ENCODE measurements at regions not wholly inside any gene's neighbourhood (a gene's known extent, or its start where the extent isn't known, plus 50 kb on each side); places are given as distances from the start of the nearest gene placed in this dataset.
A peak's percentile ranks its signal among the peaks of the same experiment; 100 is the strongest.

DNA sequence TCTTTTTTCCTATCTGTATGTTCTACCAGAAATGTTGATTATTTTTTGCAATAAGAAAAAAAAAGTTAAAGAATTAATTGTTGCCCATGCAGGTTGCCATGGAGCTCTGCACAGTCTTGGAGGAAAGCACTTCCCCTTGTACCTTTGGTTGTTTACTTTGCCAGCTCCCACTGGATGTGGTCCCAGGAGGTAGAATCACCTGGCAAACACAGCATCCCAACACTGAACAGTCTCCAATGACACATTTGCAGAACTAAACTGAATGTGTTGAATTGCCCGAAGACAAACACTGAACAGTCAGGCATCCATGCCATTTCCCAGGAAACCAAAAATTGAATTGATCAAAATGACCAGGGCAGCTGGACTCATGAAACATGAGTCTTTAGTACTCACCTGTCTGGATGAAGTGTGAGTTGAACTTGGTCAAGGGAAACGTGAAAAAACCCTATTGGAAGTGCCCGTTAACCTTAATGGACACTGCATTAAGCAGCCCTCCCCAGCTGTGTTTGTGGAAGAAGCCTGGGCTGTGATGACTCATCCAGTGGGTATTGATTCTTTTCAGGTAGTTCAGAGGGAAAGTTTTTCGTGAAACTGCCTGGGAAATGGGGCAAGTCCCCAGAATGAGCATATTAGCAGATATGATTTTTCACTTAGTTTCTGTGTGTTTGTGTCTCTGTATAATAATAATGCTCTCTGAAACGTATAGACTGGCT is 284.7 kb upstream of the STT3B start:
- no peak for DNase-seq (ENCODE audit: low read depth in 2 of 2)

DNA sequence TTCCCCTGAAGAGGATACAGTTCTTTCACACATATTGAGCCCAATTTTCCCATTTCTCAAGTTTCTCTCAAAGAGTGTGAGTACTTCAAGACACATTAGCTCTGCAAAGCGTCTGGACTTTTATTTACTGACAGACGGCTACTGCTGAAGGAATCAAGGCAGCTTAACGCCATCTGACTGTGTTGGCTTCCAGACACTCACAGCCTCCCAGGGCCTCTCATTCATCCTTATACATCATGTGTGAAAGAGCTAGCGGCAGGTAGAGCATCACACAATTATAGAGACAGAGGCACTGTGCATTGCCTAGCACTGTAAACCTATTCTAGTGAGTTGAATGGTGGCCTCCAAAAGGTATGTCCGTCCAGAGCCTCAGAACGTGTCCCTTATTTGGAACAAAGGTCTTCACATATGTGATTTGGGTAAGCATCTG is 284.1 kb upstream of the STT3B start:
- no peak for DNase-seq (ENCODE audit: low read depth in 2 of 2)

DNA sequence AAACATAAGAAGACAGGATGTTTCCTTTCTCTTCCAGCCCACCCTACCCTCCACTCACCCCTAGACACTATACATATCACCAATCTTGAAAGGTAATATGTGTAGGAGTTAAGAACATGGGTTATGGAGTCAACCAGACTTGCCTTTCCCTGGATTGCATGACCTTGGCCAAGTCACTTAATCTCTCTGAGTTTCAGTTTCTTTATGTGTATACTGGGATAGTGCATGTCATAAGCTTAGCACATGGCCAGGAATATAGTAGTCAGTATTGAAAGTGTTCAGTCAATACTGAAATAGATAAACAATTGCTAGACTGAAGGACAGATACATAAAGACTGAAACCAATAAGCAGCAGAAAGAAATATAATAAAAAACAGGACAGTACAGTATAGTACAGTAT is 283.2 kb upstream of the STT3B start:
- DNase-seq (ENCODE audit: low read depth in 2 of 2) = no peak

DNA sequence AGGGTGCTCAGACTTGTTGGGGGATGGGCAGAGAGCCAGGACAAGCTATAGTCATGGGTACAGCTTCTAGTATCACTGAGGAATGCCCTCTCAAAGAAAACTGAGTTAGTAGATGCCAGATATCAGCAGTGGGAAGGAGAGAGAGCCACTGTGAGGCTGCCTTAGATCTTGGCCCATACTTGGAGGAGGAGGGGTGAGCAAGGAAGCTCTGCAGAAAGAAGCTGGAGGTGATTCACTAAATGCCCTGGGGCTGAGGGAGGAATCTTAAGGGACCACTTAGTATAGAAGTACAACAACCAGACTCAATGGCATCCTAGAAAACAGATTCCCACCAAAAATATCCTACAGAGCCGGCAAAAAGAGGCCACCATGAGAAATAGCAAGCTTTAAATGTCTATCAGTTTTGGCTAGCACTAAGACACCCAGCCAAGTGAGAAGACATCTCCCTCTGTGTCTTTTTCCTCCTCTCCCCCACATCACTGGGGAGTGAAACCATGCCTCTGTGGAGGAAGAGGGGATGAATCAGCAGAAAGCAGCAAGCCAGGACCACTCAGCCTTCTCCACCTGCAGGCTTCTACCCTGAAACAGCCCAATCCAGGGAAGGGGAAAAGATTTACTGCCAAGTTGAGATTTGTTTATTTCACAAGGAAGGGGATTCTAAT is 282.5 kb upstream of the STT3B start:
- no peak for DNase-seq (ENCODE audit: low read depth in 2 of 2)

DNA sequence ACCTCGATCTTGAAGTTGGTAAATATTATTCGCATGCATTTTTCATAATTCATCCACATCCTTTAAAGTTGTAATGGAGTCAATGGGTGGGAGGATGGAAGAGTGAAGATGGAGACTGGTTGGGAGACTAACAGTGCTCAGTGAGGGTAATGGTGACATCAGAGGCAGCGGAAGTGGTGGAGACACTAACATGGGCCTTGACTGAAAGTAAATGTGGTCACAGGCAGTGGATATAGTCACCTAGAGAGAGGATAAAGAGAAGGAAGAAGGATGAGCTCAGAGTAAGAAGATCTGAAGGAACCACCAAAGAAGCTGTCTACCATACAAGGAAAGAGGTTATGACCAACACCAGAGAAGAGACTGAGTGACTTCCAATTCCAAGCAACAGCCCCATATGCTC is 281.6 kb upstream of the STT3B start:
- DNase-seq (ENCODE audit: low read depth in 2 of 2) = no peak

DNA sequence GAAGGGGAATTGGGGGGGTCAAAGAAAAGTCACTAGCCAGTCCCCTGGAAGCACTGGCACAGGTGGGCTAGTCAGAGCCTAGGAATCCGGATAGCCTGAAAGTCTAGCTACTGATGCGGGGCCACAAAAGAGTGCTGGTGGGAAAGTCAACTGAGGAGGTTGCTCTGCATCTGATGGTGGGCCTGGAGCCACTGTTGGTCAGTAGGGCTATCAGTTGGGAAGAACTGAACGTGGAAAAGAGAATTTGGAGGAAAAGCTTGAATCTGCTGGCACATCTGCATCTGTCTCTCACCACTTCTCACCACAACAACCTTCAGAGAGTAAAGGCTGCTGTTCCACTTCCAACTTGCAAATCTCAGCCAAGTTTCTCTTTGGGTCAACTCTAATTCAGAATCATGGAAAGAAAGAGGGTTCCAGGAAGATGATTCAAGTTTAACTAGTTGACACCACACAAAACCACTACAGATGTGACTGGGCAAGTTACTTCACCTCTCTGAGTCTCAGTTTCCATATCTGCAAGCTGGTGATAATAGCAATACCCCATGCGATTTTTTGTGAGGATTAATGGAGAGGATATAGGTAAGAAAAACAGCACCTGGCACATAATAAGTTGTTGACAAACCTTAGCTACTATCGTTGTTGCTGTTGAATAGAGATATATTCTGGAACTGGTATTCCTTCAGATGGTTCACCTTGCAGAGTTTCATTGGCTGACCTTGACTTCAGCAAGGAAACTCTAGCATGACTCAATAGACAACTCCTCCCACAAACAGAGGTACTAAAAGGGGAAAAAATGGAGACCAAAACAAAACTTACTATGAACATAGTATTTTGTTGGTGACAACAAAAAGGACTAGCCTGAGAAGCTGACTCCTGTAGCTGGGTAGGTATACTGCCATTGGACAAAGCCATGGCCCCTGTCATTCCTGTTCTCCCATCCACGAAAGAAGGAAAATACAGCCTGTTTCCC is 280.2 kb upstream of the STT3B start:
- DNase-seq (ENCODE audit: low read depth in 2 of 2) = no peak

DNA sequence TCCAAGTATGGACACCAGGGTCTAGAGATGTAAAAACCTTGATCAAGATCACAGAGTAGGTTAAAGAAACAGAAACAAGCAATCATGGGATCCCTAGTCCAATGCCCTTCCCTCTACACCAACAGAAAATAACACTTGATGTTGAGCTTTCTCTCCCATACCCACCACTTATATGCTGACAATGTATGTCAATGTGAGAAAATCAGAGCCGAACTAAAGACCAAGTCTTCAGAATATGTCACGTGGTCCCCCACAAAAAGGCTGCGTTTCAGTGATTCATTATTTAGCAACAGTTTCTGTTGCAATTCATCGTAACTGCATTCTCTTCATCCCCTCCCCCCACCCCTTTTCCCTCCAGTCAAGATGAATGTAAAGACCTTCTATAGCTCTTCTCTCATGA is 278.9 kb upstream of the STT3B start:
- no peak for DNase-seq (ENCODE audit: low read depth in 2 of 2)

DNA sequence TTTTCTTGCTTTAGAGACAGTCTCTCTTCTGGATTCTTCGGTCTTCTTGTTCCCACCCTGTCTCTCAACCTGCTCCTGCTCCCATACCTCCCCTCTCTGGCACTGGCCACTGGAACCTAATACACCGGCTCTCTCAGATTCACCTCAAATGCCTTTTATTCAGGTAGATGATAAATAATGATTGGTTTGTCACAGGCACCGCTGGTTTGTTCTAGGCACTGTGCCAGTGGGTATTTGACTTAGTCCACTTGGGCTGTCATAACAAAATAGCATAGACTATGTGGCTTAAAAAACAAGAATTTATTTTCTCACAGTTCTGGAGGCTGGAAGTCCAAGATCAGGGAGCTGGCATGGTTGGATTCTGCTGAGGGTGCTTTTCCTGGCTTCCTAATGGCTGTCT is 278.2 kb upstream of the STT3B start:
- no peak for DNase-seq (ENCODE audit: low read depth in 2 of 2)

DNA sequence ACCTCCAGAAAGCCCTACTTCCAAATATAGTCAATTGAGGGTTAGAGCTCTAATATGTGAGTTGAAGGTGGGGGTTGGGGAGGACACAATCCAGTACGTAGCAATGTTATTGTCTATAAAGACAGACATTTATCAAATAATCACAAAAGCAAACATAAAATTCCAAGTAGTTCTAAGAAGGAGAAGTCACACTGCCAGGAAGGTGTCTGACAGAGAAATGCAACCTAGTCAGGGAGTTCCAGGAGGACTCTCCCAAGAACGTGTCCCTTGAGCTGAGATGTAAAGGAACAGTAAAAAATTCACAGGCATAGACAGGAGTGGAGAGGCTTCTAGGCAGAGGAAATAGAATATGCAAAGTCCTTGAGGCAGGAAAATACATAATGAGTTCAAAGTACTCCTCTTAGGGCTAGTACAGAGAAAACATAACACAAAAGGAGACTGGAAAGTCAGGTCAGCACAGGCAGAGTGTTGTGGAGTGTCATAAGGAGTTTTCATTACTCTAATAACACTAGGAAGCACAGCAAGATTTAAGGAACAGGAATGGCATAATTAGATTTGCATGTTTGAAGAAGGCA is 277.6 kb upstream of the STT3B start:
- no peak for DNase-seq (ENCODE audit: low read depth in 2 of 2)

DNA sequence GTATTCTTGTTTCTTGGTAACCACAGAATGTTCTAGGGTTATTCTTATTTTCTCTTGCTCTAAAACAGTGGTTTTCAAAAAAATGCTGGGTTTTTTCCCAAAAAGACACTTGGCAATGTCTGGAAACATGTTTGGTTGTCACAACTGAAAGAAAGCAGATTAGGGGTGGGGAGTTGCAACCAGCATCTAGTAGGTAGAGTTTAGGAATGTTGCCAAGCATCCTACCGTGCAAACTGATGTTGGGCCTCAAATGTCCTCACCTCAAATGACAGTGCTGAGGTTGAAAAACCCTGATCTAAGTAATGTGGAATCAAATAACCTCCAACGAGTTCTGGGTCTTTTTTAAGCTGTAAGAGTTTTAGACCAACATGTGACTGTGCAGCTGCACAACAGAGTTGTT is 270.5 kb upstream of the STT3B start:
- no peak for DNase-seq (ENCODE audit: low read depth in 2 of 2)

DNA sequence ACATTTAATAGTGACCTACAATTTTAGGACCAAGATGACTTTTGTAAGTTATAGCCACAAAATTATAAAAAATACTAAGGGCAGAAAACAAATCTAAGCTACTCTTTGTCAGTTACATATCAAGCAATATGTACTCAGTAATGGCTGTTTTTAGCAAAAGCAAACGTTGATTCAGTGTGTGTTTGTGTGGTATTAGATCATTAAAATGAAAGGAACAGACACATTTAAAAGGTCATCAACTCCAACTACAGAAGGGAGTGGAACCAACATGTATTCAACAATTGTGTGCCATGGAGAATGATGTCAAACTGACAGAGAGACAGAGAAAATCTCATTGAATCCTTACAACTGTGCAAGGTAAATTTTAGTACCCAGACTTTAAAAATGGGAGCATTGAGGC is 268.8 kb upstream of the STT3B start:
- no peak for DNase-seq (ENCODE audit: low read depth in 2 of 2)

DNA sequence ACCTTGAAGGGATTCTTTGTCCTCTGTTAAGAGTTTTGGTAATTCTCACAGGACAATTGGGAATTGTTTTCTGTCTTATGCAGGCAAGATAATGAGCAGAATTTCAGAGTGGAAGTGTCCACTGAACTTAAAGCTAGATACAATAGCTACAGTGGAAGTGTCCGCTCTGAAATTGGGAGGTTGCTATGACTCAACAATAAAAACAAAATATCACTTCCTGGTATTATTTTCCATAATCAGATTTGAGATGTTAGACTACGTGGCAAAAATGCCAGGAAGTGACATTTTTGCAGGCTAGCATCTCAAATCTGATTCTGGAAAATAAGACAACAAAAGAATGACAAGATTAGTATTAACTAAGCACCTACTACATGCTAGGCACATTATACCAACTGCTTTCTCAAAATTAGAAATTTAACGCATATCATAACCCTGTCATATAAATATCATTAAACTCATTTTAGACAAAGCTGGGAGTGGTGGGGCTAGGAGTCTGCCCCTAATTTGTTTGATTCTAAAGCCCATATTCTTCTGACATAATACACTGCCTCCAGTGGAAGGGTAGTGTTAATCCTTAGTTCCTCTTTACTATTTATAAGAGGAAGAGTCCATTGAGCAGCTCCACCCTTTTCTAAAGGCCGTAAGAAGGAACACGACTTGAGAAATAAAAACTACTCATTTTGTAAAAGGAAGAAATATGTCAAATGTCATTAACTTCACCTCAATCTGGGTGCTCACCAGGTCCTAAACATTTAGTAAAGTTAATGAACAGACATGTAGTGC is 266.9 kb upstream of the STT3B start:
- DNase-seq (ENCODE audit: low read depth in 2 of 2) = peak; percentile 83 to 91

DNA sequence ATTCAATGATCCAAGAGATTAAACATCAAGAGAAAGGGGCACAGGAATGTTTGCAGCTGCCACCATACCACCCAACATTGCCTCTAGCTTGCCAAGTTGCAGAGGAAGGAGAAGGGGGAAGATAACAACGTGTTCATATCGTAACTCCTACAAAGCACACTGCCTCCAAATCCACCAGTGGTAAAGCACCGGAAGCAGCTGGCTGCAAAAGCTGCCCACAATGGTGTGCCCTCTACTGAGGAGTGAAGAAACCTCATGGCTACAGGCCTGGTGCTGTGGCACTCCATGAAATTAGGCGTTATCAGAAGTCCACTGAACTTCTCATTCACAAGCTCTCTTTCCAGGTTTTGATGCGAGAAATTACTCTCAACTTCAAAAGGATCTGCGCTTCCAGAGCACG is 263.9 kb upstream of the STT3B start:
- DNase-seq (ENCODE audit: low read depth in 2 of 2) = no peak

DNA sequence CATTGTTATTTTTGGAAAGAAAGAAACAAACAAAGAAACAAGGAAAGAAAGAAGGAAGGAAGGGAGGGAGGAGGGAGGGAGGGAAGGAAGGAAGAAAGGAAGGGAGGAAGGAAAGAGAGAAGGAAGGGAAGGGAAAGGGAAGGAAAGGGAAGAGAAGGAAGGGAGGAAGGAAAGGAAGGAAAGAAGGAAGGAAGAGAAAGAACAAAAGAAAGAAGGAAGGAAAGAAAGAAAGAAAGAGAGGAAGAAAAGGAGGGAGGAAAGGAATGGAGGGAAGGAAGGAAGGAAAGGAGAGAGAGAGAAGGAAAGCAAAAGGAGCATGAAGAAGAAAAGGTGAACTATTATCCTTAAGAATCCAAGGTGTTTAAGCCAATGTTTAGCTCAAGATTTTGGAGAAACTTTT is 262.7 kb upstream of the STT3B start:
- no peak for DNase-seq (ENCODE audit: low read depth in 2 of 2)

DNA sequence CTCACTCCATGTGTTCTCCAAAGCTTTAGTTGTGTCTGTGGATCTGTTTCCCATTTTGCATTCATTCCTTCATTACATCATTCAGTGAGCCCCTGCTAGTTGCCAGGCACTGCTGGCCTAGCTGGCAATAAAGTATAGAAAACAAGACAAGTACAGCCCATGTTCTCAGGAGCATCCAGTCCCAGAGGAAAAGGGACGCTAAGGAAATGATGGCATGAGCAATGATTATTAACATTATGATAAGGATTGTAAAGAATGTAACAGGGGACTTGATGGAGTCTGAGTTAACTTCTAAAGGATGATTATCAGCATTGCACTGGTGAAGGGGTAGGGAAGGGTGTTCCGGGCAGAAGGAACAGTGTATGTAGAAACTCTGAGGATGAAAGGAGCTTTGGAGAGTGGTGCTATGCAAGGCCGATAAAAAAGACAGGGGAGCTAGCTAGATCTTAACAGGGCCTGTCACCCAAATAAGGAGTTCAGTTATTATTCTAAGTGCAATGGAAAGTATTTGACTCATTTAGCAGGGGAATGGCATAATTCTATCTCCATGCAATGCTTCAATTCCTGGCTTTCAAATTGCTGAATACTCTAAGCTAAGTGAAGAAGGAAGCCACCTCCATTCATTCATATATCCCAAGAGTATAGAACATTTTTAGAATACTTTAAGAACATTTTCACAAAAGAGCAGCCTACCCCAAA is 258.2 kb upstream of the STT3B start:
- peak; percentile 18 to 42 for DNase-seq (ENCODE audit: low read depth in 2 of 2)

DNA sequence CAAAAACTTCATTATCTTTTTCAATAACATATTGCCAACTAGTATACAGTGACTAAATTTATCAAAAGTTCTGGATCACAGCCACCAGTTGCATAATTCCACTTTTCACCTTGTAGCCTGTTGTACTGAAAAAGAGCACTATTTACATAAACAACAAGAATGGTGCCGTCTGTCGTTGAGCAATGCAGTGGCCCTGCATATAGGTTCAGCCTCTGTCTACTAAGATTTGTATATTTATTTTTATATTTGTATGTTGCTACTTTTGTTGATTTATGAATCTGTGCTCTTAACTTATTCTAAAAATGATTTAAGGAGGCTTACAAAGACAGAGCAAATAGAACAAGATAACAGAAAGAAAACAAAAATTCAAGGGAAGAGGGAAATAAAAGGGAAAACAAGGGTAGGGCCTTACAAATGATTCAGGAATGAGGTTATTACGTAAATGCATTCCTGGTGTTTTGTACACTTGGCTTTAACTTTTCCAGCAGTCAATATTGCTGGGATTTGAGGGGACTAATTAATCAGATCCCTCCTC is 257.6 kb upstream of the STT3B start:
- peak; percentile 74 to 81 for DNase-seq (ENCODE audit: low read depth in 2 of 2)

DNA sequence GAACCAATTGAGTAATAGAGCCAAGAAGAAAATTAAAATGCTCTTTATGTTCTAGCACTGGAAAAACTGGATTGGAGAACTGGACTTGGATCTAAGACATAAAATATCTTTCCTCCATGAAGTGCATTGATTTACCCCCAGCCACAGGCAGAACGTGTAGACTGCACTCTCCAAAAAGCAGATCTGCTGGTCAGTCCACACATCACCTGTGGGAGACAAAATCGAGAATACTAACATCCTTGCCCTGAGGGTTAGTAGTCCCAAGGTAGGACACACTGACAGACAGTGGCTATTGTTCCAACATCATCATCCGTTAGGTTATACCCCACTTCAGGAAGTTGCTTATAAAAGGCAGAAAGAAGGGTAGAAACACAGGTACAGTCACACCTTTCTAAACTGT is 257.1 kb upstream of the STT3B start:
- DNase-seq (ENCODE audit: low read depth in 2 of 2) = peak in 1 of 2 donors; percentile 6

DNA sequence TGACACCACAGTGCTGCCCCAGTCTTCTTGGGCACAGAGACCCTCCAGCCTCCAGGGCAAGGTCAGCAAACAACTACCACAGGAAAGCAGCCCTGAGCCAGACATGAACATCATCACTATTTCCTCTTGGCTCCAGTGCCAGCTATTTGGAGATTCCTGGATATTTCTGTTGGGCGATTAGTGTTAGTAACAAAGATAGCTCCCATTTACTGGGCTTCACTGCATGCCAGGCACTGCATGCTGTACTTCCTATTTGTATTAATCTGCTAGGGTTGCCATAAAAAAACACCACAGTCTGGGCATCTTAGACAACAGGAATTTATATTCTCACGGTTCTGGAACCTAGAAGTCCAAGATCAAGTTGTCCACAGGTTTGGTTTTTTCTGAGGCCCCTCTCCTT is 255.1 kb upstream of the STT3B start:
- DNase-seq (ENCODE audit: low read depth in 2 of 2) = peak; percentile 90 to 93

DNA sequence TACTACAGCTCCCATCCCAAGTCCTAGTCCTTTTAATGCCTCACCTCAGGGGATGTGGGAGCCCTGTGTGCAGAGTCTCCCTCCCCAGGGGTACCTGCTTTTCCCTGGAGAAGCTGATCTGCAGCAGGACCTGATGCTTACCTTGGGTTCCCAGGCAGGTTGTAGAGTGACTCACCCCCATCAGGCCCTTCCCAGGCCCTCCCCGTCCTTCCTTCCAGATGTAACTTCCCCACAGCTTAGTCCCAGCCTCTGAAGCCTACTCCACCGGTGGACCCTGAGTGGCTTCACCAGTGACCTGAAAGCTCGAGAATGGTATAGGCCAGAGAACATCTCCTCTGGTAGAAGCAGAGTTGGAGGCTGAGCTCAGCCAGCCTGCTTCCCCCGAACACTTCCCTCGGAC is 254.2 kb upstream of the STT3B start:
- DNase-seq (ENCODE audit: low read depth in 2 of 2) = peak in 1 of 2 donors; percentile 14

DNA sequence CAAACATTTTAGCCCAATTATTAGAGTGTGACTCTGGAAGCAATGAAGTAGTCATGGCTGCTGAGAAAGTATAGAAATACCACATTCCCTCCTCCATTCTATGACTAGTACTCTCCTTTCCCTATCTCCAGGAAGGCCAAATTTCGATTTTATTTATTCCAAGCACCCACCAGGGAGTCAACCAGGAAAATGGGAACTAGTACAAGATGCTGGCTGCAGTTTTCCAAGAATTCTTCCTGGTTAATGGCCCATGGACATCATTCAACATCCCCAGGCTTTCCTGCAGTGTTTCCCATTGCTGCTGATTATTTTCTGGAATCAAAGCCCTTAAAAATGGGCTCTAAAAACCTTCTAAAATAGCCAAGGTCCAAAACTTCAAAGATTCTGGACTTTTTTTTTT is 247.9 kb upstream of the STT3B start:
- no peak for DNase-seq (ENCODE audit: low read depth in 2 of 2)

Data from lung microvascular endothelial cell (primary cell).